HG03342 (cell line): ENCODE measurements at regions not wholly inside any gene's neighbourhood (a gene's known extent, or its start where the extent isn't known, plus 50 kb on each side); places are given as distances from the start of the nearest gene placed in this dataset.
"Not testable (repeated sequence)": the region's sequence is repeated elsewhere in the genome, so short reads cannot be mapped to it uniquely, and the experiment has no call there.

Source experiments
- ATAC-seq: cut with Tn5 transposase; IDR thresholded peaks from one replicate; pipeline ENCODE4 v1.9.1; 2021; ENCODE audit warnings: mild to moderate bottlenecking, moderate library complexity; ENCODE audit not compliant: unreplicated experiment

- ATAC-seq = no peak
Observed at GRCh38 chr4:55251342-55251741, 94.7 kb upstream of the SRD5A3 start.

GRCh38 chr4:55251896-55252295, 94.1 kb upstream of the SRD5A3 start:
- ATAC-seq = no peak

- ATAC-seq = no peak
Observed at GRCh38 chr4:55253948-55254593, 92.0 kb upstream of the SRD5A3 start.

- ATAC-seq = no peak
Observed at GRCh38 chr4:55255179-55255578, 90.9 kb upstream of the SRD5A3 start.

- ATAC-seq = no peak
Observed at GRCh38 chr4:55256787-55257186, 89.3 kb upstream of the SRD5A3 start.

GRCh38 chr4:55258152-55258865, 87.7 kb upstream of the SRD5A3 start:
- ATAC-seq = no peak

- ATAC-seq = no peak
Observed at GRCh38 chr4:55259294-55259693, 86.7 kb upstream of the SRD5A3 start.

- ATAC-seq = no peak
Observed at GRCh38 chr4:55269470-55269869, 76.6 kb upstream of the SRD5A3 start.

GRCh38 chr4:55269995-55270394, 76.0 kb upstream of the SRD5A3 start:
- no peak for ATAC-seq

GRCh38 chr4:55270481-55270880, 75.6 kb upstream of the SRD5A3 start:
- ATAC-seq = no peak

GRCh38 chr4:55272102-55272501, 73.9 kb upstream of the SRD5A3 start:
- ATAC-seq = no peak

- ATAC-seq = no peak
Observed at GRCh38 chr4:55272589-55272988, 73.5 kb upstream of the SRD5A3 start.

- ATAC-seq = no peak
Observed at GRCh38 chr4:55277011-55277410, 69.0 kb upstream of the SRD5A3 start.

GRCh38 chr4:55278316-55278715, 67.7 kb upstream of the SRD5A3 start:
- no peak for ATAC-seq

GRCh38 chr4:55280474-55280873, 65.6 kb upstream of the SRD5A3 start:
- ATAC-seq = not testable (repeated sequence)

- not testable (repeated sequence) for ATAC-seq
Observed at GRCh38 chr4:55281118-55281683, 64.8 kb upstream of the SRD5A3 start.

- ATAC-seq = no peak
Observed at GRCh38 chr4:55284331-55284730, 61.7 kb upstream of the SRD5A3 start.

- ATAC-seq = no peak
Observed at GRCh38 chr4:55291227-55291640, 54.8 kb upstream of the SRD5A3 start.

- ATAC-seq = no peak
Observed at GRCh38 chr4:55296096-55296495, 49.9 kb upstream of the SRD5A3 start.
